Endothelial cell of umbilical vein (primary cell): ENCODE measurements at regions not wholly inside any gene's neighbourhood (a gene's known extent, or its start where the extent isn't known, plus 50 kb on each side); places are given as distances from the start of the nearest gene placed in this dataset.

Experiments used
- BruUV-seq: library from RNA; stranded (reverse); fragments of 400-500 nt; replicated peaks from 2 replicates; lab custom pipeline; 2021; lab: Mats Ljungman, UMichigan
- CTCF ChIA-PET: fragments of 300-600, 350-600 bp; sonication (Branson Sonifier 250); formaldehyde crosslinking; loops from one replicate; lab custom pipeline; 2021; ENCODE audit warnings: antibody characterized with exemption, inconsistent platforms; lab: Charles Lee
- POLR2A ChIA-PET: fragments of 300-600, 350-600 bp; sonication (Branson Sonifier 250); formaldehyde crosslinking; loops from one replicate; lab custom pipeline; 2021; ENCODE audit warnings: antibody characterized with exemption, inconsistent platforms; lab: Charles Lee
- DNase-seq: peaks from one replicate; pipeline ENCODE4 v3.0.0-alpha.2; 2011; ENCODE audit warnings: low read depth, low spot score
- FAIRE-seq: peaks from 2 replicates; lab custom pipeline; 2011; peaks lifted over from hg19 to GRCh38; lab: Jason Lieb, UNC
- H2AFZ ChIP-seq: 2 replicates; pipeline ENCODE4 v1.6.0; 2012; ENCODE audit warnings: low read depth, low read length, control low read depth, inconsistent platforms
- H3K27ac ChIP-seq: 2 replicates; pipeline ENCODE4 v1.5.1; 2011; ENCODE audit warnings: low read depth, mild to moderate bottlenecking, control low read depth, low read length, moderate library complexity; ENCODE audit not compliant: insufficient read depth
- H3K27me3 ChIP-seq, 2 experiments: 2 replicates each; pipeline versions ENCODE4 v1.6.0 to v1.6.1; 2011; ENCODE audit warnings: low read length in 2 of 2, mixed read lengths in 1 of 2; ENCODE audit not compliant: control insufficient read depth in 2 of 2, insufficient read depth in 2 of 2
- H3K36me3 ChIP-seq, 2 experiments: 2 replicates in 1 of 2; 3 replicates in 1 of 2; pipeline ENCODE4 v1.5.1; 2011; ENCODE audit warnings: low read length in 2 of 2, mild to moderate bottlenecking in 1 of 2, moderate library complexity in 1 of 2; ENCODE audit not compliant: control insufficient read depth in 2 of 2, insufficient read depth in 2 of 2; ENCODE audit errors: extremely low read depth in 1 of 2
- H3K4me1 ChIP-seq: 3 replicates; pipeline ENCODE4 v1.5.1; 2011; ENCODE audit warnings: mild to moderate bottlenecking, low read length; ENCODE audit not compliant: control insufficient read depth, insufficient read depth; ENCODE audit errors: extremely low read depth
- H3K4me2 ChIP-seq: 2 replicates; pipeline ENCODE4 v1.6.1; 2011; ENCODE audit warnings: low read length, control low read depth, mixed read lengths; ENCODE audit not compliant: insufficient read depth
- H3K4me3 ChIP-seq, 3 experiments: fragments of 200-600 bp in 1 of 3; sonication (generic), shearing (Covaris generic) in 1 of 3; replicated peaks in 1 of 3; 2 replicates each; pipeline ENCODE4 v1.5.1; 2011 to 2016; ENCODE audit warnings: control low read depth in 3 of 3, low read length in 3 of 3, mild to moderate bottlenecking in 2 of 3, inconsistent platforms in 1 of 3, low read depth in 1 of 3, moderate library complexity in 1 of 3; ENCODE audit not compliant: insufficient read depth in 1 of 3
- H3K79me2 ChIP-seq: 2 replicates; pipeline ENCODE4 v1.6.0; 2012; ENCODE audit warnings: low read length, inconsistent platforms; ENCODE audit not compliant: control insufficient read depth, insufficient read depth
- H3K9ac ChIP-seq: replicated peaks from 2 replicates; pipeline ENCODE3; 2011; ENCODE audit warnings: low read length, control low read depth; ENCODE audit not compliant: insufficient read depth; ENCODE audit errors: extremely low read depth
- H3K9me1 ChIP-seq: replicated peaks from 3 replicates; pipeline ENCODE4 v1.6.0; 2011; ENCODE audit warnings: mild to moderate bottlenecking, low read length; ENCODE audit not compliant: control insufficient read depth, insufficient read depth; ENCODE audit errors: extremely low read depth
- H3K9me3 ChIP-seq: replicated peaks from 2 replicates; pipeline ENCODE4 v1.5.1; 2012; ENCODE audit warnings: low read length, inconsistent platforms; ENCODE audit not compliant: control insufficient read depth, insufficient read depth
- H4K20me1 ChIP-seq: replicated peaks from 2 replicates; pipeline ENCODE3; 2011; ENCODE audit warnings: mild to moderate bottlenecking, low read length; ENCODE audit not compliant: control insufficient read depth, insufficient read depth; ENCODE audit errors: extremely low read depth
- CTCF ChIP-seq, 2 donors: IDR thresholded peaks; 1 replicate in 1 of 2; 2 replicates in 1 of 2; pipeline ENCODE4 v1.5.1; 2011; ENCODE audit warnings: low read length in 2 of 2, mild to moderate bottlenecking in 2 of 2, moderate library complexity in 2 of 2, control low read depth in 1 of 2, inconsistent platforms in 1 of 2, low read depth in 1 of 2; ENCODE audit not compliant: insufficient read depth in 1 of 2; ENCODE audit errors: extremely low read depth in 1 of 2
- EZH2 ChIP-seq: IDR thresholded peaks from 2 replicates; pipeline ENCODE4 v1.6.1; 2012; ENCODE audit warnings: borderline replicate concordance, low read depth, mild to moderate bottlenecking, moderate library complexity, low read length, inconsistent platforms; ENCODE audit not compliant: severe bottlenecking
- FOS ChIP-seq: IDR thresholded peaks from 2 replicates; pipeline ENCODE4 v1.6.1; 2011; ENCODE audit warnings: mild to moderate bottlenecking, low read length, moderate library complexity, borderline replicate concordance; ENCODE audit not compliant: insufficient read depth
- GATA2 ChIP-seq: IDR thresholded peaks from 2 replicates; pipeline ENCODE4 v1.7.0; 2011; ENCODE audit warnings: low read depth, mild to moderate bottlenecking, moderate library complexity, mixed read lengths, low read length; ENCODE audit not compliant: insufficient read length, insufficient read depth
- JUN ChIP-seq: IDR thresholded peaks from 2 replicates; pipeline ENCODE4 v1.6.1; 2011; ENCODE audit warnings: borderline replicate concordance, low read depth; ENCODE audit not compliant: insufficient read length, insufficient read depth
- MAX ChIP-seq: IDR thresholded peaks from 2 replicates; pipeline ENCODE4 v1.6.1; 2011; ENCODE audit not compliant: insufficient read depth, insufficient read length
- MYC ChIP-seq: IDR thresholded peaks from one replicate; pipeline ENCODE4 v1.6.1; 2011; ENCODE audit warnings: mild to moderate bottlenecking, low read depth, low read length
- POLR2A ChIP-seq: IDR thresholded peaks from 2 replicates; pipeline ENCODE4 v1.6.1; 2012; ENCODE audit warnings: low read depth, mild to moderate bottlenecking, control low read depth, low read length
- POLR2AphosphoS5 ChIP-seq: IDR thresholded peaks from 2 replicates; pipeline ENCODE4 v1.6.1; 2012; ENCODE audit warnings: low read depth, mild to moderate bottlenecking, control low read depth, low read length, moderate library complexity; ENCODE audit not compliant: insufficient read depth
- dilution Hi-C: fragments of 300-500 bp; cut with MboI; formaldehyde crosslinking; loops from one replicate; pipeline ENCODE4 v1.15.0; 2019; ENCODE audit warnings: low sequenced_read_pairs; ENCODE audit not compliant: extremely low pct_ligation_motif_present
- intact Hi-C: fragments of 100-400 bp; cut with micrococcal nuclease; formaldehyde crosslinking; loops from one replicate; pipeline ENCODE4 v1.10.0; 2022

- no TSS peak for BruUV-seq
- intact Hi-C loops (no loop called here), dilution Hi-C loops (no loop called here)
- no peak overlapping the region for H3K9ac ChIP-seq
- no peaks in the 10 kb centered on the region for H3K27me3 ChIP-seq
- H3K79me2 ChIP-seq: no peaks in the 10 kb centered on the region
- H3K4me1 ChIP-seq: no peaks in the 10 kb centered on the region
- CTCF ChIA-PET: no interaction called here
- POLR2A ChIA-PET: no interaction called here
- H3K4me3 ChIP-seq: no peak overlapping the region
- no peaks in the 10 kb centered on the region for H3K9me3 ChIP-seq
- FAIRE-seq (no peak), DNase-seq (no peak)
- no peaks in the 10 kb centered on the region for H3K36me3 ChIP-seq
- H3K4me2 ChIP-seq: no peak overlapping the region
- H2AFZ ChIP-seq: no peak overlapping the region
- no peak overlapping the region for H3K27ac ChIP-seq
- H4K20me1 ChIP-seq: no peaks in the 10 kb centered on the region
- H3K9me1 ChIP-seq: no peaks in the 10 kb centered on the region
- TF ChIP-seq JUN (no peak), MYC (no peak), CTCF (IDR thresholded peaks at IDR 0.05; ENCODE audit: extremely low read depth in 1 of 2, insufficient read depth in 1 of 2, low read depth in 1 of 2, low read length in 2 of 2) (no peak), GATA2 (no peak), POLR2AphosphoS5 (no peak), EZH2 (no peak)
Observed at GRCh38 chr15:70187331-70187730, 89.6 kb upstream of the TLE3 start.

- FAIRE-seq: no peak
- Histone ChIP-seq H2AFZ (no peak overlapping the region), H3K9ac (no peak overlapping the region), H3K27me3 (peaks cover 0 to 3% of the 10 kb centered on the region in 2 experiments), H4K20me1 (no peaks in the 10 kb centered on the region), H3K79me2 (no peaks in the 10 kb centered on the region), H3K9me1 (no peaks in the 10 kb centered on the region), H3K9me3 (no peaks in the 10 kb centered on the region), H3K36me3 (no peaks in the 10 kb centered on the region), H3K27ac (no peak overlapping the region), H3K4me2 (no peak overlapping the region), H3K4me1 (no peaks in the 10 kb centered on the region), H3K4me3 (no peak overlapping the region)
- dilution Hi-C loops (no loop called here), intact Hi-C loops (no loop called here)
- DNase-seq: no peak
- no TSS peak for BruUV-seq
- ChIA-PET POLR2A (no interaction called here), CTCF (no interaction called here)
- TF ChIP-seq POLR2AphosphoS5: no peak
- TF ChIP-seq CTCF (IDR thresholded peaks at IDR 0.05; ENCODE audit: extremely low read depth in 1 of 2, insufficient read depth in 1 of 2, low read depth in 1 of 2, low read length in 2 of 2): no peak
- no peak for TF ChIP-seq EZH2
- TF ChIP-seq FOS: no peak
- TF ChIP-seq MYC: no peak
- no peak for TF ChIP-seq GATA2
- no peak for TF ChIP-seq JUN
- no peak for TF ChIP-seq MAX
- no peak for TF ChIP-seq POLR2A
Observed at GRCh38 chr15:70186152-70186551, 88.4 kb upstream of the TLE3 start.
